ENCODE measurements at regions not wholly inside any gene's neighbourhood (a gene's known extent, or its start where the extent isn't known, plus 50 kb on each side); places are given as distances from the start of the nearest gene placed in this dataset.

DNA sequence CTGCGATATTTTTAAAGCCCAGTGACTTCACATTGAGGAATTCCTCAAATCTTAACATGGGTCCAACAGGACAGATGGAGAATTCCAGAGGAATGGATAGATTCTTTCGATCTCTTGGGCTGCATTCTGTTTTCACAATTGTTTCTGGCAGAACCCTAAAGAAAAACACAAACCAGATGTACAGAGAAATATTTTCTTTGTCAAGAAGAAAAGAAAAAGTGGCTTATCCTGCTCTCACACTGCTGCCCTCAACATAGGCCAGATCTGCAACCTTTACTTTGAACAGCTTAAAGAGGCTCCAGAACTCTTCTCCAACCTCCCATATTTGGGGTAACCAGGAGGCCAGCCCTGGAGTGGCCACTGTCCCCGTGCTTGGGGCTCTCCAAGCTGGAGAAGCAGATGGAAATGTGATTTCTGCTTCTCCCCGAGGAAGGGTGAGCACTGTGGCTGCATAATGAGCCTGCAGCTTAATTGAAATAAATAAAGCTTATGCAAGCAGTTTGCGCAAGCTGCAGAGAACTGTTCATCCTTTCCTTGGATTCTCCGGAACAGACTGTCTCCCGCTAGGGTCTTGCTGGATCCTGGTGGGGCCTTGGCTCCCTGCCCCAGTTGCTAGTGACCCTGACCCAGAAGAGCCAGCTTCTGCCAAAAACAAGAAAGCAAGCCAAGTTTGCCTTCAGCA lies 453.2 kb upstream of the PROK2 start:
- no peak overlapping the region for H3K4me3 ChIP-seq (ENCODE audit: low read depth, low read length)
- TF ChIP-seq, protein P1, sequence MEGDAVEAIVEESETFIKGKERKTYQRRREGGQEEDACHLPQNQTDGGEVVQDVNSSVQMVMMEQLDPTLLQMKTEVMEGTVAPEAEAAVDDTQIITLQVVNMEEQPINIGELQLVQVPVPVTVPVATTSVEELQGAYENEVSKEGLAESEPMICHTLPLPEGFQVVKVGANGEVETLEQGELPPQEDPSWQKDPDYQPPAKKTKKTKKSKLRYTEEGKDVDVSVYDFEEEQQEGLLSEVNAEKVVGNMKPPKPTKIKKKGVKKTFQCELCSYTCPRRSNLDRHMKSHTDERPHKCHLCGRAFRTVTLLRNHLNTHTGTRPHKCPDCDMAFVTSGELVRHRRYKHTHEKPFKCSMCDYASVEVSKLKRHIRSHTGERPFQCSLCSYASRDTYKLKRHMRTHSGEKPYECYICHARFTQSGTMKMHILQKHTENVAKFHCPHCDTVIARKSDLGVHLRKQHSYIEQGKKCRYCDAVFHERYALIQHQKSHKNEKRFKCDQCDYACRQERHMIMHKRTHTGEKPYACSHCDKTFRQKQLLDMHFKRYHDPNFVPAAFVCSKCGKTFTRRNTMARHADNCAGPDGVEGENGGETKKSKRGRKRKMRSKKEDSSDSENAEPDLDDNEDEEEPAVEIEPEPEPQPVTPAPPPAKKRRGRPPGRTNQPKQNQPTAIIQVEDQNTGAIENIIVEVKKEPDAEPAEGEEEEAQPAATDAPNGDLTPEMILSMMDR (IDR thresholded peaks at IDR 0.05; ENCODE audit: borderline replicate concordance, insufficient read depth, low read depth, low read length), result no peak

DNA sequence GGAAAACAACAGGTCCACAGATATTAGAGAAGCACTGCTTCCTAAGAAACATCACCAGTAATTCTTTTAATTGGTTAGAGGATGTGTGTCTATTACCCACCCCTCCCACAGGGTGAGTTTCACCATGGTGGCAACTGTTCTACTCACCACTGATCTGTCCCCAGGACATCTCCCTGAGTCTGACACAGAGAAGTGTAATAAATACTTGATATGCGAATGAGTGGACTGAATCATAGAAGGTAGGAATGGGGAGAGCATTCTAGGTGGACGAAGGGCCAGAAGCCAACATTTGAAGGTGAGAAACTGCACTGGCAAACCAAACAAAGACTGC lies 452.7 kb upstream of the PROK2 start:
- H3K4me3 ChIP-seq (ENCODE audit: low read depth, low read length), result no peak overlapping the region
- TF ChIP-seq, protein P1 (IDR thresholded peaks at IDR 0.05; ENCODE audit: borderline replicate concordance, insufficient read depth, low read depth, low read length), result no peak

DNA sequence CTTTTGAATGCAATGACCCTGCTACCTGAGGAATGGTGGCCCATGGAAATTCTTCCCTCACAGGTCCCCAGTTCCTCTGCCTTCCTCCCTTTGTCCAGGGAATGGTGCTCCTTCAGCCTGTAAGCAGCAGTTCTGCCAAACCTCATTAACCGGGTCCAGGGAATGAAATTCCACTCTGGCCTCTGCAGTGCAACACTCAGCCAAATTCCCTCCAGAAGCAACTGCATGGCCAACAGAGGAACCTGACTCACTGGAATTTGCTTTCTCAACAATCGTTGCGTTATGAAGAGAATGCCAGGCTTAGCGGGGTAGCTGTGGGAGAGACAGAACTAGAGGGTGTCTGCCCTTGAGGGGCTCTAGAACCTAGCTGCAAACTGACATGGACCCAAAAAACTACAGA lies 449.4 kb upstream of the PROK2 start:
- TF ChIP-seq, protein P1 (IDR thresholded peaks at IDR 0.05; ENCODE audit: borderline replicate concordance, insufficient read depth, low read depth, low read length), result no peak
- no peak overlapping the region for H3K4me3 ChIP-seq (ENCODE audit: low read depth, low read length)

DNA sequence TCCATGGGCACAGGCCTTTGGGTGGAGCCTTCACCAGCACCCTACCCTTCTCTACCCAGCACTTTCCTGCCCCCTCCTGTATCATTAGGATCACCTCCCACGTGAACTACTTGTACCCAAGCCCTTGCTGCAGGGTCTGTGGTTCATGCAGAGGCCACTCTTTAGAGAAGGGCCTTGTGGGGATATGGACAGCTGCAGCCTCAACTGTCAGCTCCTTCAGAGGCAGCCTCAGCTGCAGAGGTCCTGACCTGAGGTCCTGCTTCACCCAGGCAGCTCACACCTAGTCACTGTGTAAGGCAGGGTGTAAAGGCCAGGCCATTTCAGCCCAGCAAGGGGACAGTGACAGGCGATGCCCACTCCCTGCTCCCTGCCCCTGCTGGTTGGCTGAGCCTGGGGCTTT lies 448.6 kb upstream of the PROK2 start:
- TF ChIP-seq, protein P1 (IDR thresholded peaks at IDR 0.05; ENCODE audit: borderline replicate concordance, insufficient read depth, low read depth, low read length), result no peak
- no peak overlapping the region for H3K4me3 ChIP-seq (ENCODE audit: low read depth, low read length)

DNA sequence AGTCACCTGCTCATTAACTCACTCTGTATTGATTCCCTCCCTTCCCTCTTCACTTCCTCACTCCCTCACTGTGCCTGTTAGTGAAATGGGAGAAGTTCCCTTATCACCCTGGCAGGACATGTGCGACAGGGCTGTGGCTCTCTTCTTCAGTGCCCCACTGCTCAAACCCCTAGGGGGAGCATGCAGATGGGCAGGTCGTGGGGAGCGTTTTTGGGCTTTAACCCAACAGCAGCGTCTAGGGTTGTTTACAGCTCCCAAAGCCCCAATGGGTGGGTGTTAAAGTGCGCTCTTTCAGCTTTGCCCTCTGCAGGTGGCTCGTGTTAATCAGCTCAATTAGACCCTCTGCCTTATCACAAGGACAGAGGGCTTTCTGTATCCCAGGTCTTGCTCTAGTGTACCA lies 447.8 kb upstream of the PROK2 start:
- TF ChIP-seq, protein P1 (IDR thresholded peaks at IDR 0.05; ENCODE audit: borderline replicate concordance, insufficient read depth, low read depth, low read length), result no peak
- H3K4me3 ChIP-seq (ENCODE audit: low read depth, low read length), result no peak overlapping the region

DNA sequence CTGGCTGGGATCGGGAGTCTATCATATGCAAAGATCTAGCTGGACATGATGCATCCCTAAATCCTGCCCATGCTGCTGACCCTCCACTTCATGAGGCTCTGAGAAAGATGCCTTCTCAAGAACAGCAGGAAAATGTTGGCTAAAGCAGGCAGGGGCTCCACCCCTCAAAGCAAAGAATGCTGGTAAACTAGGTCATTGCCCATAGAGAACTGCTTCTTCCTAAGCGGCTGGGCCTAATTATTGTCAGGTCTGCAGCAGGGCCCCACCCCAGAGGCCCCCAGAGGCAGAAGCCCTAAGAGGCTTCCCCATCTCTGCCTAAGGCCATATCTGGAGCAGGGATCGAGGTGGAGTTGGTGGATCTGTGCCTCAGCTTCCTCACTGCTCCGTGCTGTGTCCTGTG lies 447.4 kb upstream of the PROK2 start:
- no peak overlapping the region for H3K4me3 ChIP-seq (ENCODE audit: low read depth, low read length)
- TF ChIP-seq, protein P1 (IDR thresholded peaks at IDR 0.05; ENCODE audit: borderline replicate concordance, insufficient read depth, low read depth, low read length), result no peak

DNA sequence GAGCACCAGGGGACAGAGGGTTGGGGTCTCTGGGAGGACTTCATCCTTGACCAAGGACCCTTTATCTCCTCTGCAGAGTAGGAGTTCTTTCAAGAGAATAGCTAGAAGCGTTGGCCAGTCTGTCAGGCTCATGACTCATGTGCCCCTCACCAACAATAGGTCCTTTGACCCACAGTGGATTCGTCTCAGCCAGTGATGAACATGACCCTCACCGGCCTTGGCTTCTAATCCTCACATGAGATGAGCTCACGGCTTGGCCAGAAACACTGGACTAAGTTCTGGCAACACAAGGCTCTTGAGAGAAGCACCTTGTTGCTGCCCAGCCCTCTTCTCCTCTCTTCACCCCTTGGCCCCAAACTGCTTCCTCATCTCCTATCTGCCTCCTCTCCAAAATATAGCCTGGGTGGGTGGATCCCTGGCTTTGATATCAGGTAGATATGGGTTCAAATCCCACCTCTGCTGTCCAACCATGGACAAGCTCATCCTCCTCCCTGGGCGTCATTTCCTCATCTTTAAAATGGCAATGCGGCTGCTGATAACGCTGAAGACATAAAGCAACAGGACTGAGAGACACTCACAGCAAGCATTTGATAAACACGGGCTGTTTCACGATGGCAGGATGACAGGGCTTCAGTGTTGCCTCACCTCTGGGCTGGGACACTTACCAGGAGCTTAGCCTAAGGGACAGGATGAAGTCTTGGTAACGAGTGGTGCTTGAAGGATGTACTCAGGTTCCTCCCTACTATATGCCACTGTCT lies 446.7 kb upstream of the PROK2 start:
- TF ChIP-seq, protein P1 (IDR thresholded peaks at IDR 0.05; ENCODE audit: borderline replicate concordance, insufficient read depth, low read depth, low read length), result no peak
- no peak overlapping the region for H3K4me3 ChIP-seq (ENCODE audit: low read depth, low read length)

Data from GM12875 (cell line).